ENCODE measurements at regions not wholly inside any gene's neighbourhood (a gene's known extent, or its start where the extent isn't known, plus 50 kb on each side); places are given as distances from the start of the nearest gene placed in this dataset.

GRCh38 chr6:165726965-165727381 lies 63.9 kb upstream of the PDE10A start:
- Histone ChIP-seq H3K27ac (no peak overlapping the region), H3K4me1 (ENCODE audit: insufficient read depth) (no peaks in the 10 kb centered on the region), H3K9me2 (replicated peaks; ENCODE audit: insufficient read depth) (no peaks in the 10 kb centered on the region), H2AFZ (no peak overlapping the region), H3K27me3 (no peaks in the 10 kb centered on the region), H4K20me1 (ENCODE audit: insufficient read depth, poor library complexity, severe bottlenecking) (no peaks in the 10 kb centered on the region), H3K4me3 (no peak overlapping the region), H3K4me2 (no peak overlapping the region), H3K36me3 (replicated peaks; ENCODE audit: insufficient read depth, low read depth) (no peaks in the 10 kb centered on the region), H3K9me3 (ENCODE audit: low read depth) (no peaks in the 10 kb centered on the region), H3K79me2 (no peaks in the 10 kb centered on the region)
- 86% methylated on average over 23 of the region's 23 CpGs for WGBS (ENCODE audit: low lambda C conversion rate, missing lambda C conversion rate)
- DNase-seq (ENCODE audit: low spot score) = no peak
- TF ChIP-seq EZH2 (IDR thresholded peaks at IDR 0.05; ENCODE audit: borderline replicate concordance) = no peak
- TF ChIP-seq CTCF (IDR thresholded peaks at IDR 0.05; ENCODE audit: poor library complexity) = no peak
- TF ChIP-seq EZH2phosphoT487 (IDR thresholded peaks at IDR 0.05; ENCODE audit: low read depth, severe bottlenecking, unreplicated experiment) = no peak

- Histone ChIP-seq H3K9me3 (ENCODE audit: low read depth) (no peaks in the 10 kb centered on the region), H3K9me2 (replicated peaks; ENCODE audit: insufficient read depth) (no peaks in the 10 kb centered on the region), H3K27ac (no peak overlapping the region), H3K36me3 (replicated peaks; ENCODE audit: insufficient read depth, low read depth) (no peaks in the 10 kb centered on the region), H3K27me3 (no peaks in the 10 kb centered on the region), H3K79me2 (no peaks in the 10 kb centered on the region), H3K4me2 (no peak overlapping the region), H2AFZ (no peak overlapping the region), H3K4me3 (no peak overlapping the region), H3K4me1 (ENCODE audit: insufficient read depth) (no peaks in the 10 kb centered on the region), H4K20me1 (ENCODE audit: insufficient read depth, poor library complexity, severe bottlenecking) (no peaks in the 10 kb centered on the region)
- no peak for TF ChIP-seq CTCF (IDR thresholded peaks at IDR 0.05; ENCODE audit: poor library complexity)
- no peak for DNase-seq (ENCODE audit: low spot score)
- WGBS (ENCODE audit: low lambda C conversion rate, missing lambda C conversion rate) = 91% methylated on average over 25 of the region's 25 CpGs
Observed at GRCh38 chr6:165726290-165726875, 63.3 kb upstream of the PDE10A start.

GRCh38 chr6:165725201-165725600 lies 62.2 kb upstream of the PDE10A start:
- no peak for DNase-seq (ENCODE audit: low spot score)
- H3K27me3 ChIP-seq = no peaks in the 10 kb centered on the region
- no peak overlapping the region for H3K4me3 ChIP-seq
- no peak overlapping the region for H3K27ac ChIP-seq
- no peaks in the 10 kb centered on the region for H4K20me1 ChIP-seq (ENCODE audit: insufficient read depth, poor library complexity, severe bottlenecking)
- H2AFZ ChIP-seq = no peak overlapping the region
- H3K4me2 ChIP-seq = no peak overlapping the region
- 93% methylated on average over 7 of the region's 7 CpGs for WGBS (ENCODE audit: low lambda C conversion rate, missing lambda C conversion rate)
- no peaks in the 10 kb centered on the region for H3K79me2 ChIP-seq
- H3K9me3 ChIP-seq (ENCODE audit: low read depth) = no peaks in the 10 kb centered on the region
- no peaks in the 10 kb centered on the region for H3K36me3 ChIP-seq (replicated peaks; ENCODE audit: insufficient read depth, low read depth)
- H3K9me2 ChIP-seq (replicated peaks; ENCODE audit: insufficient read depth) = no peaks in the 10 kb centered on the region
- H3K4me1 ChIP-seq (ENCODE audit: insufficient read depth) = peaks cover 3% of the 10 kb centered on the region
- TF ChIP-seq EZH2 (IDR thresholded peaks at IDR 0.05; ENCODE audit: borderline replicate concordance) (no peak), CTCF (IDR thresholded peaks at IDR 0.05; ENCODE audit: poor library complexity) (no peak), EZH2phosphoT487 (IDR thresholded peaks at IDR 0.05; ENCODE audit: low read depth, severe bottlenecking, unreplicated experiment) (no peak)

GRCh38 chr6:165723326-165723725 lies 60.3 kb upstream of the PDE10A start:
- WGBS (ENCODE audit: low lambda C conversion rate, missing lambda C conversion rate) = 77% methylated on average over 9 of the region's 9 CpGs
- Histone ChIP-seq H3K4me3 (no peak overlapping the region), H3K4me2 (no peak overlapping the region), H2AFZ (no peak overlapping the region), H3K9me2 (replicated peaks; ENCODE audit: insufficient read depth) (no peaks in the 10 kb centered on the region), H3K27me3 (no peaks in the 10 kb centered on the region), H3K36me3 (replicated peaks; ENCODE audit: insufficient read depth, low read depth) (no peaks in the 10 kb centered on the region), H3K79me2 (no peaks in the 10 kb centered on the region), H4K20me1 (ENCODE audit: insufficient read depth, poor library complexity, severe bottlenecking) (no peaks in the 10 kb centered on the region), H3K4me1 (ENCODE audit: insufficient read depth) (peaks cover 3% of the 10 kb centered on the region), H3K9me3 (ENCODE audit: low read depth) (no peaks in the 10 kb centered on the region), H3K27ac (no peak overlapping the region)
- TF ChIP-seq EZH2phosphoT487 (IDR thresholded peaks at IDR 0.05; ENCODE audit: low read depth, severe bottlenecking, unreplicated experiment) = no peak
- TF ChIP-seq CTCF (IDR thresholded peaks at IDR 0.05; ENCODE audit: poor library complexity) = no peak
- no peak for TF ChIP-seq EZH2 (IDR thresholded peaks at IDR 0.05; ENCODE audit: borderline replicate concordance)
- DNase-seq (ENCODE audit: low spot score) = no peak

Measured in hepatocyte (in vitro differentiated cells).